A549 (cell line): ENCODE measurements at regions not wholly inside any gene's neighbourhood (a gene's known extent, or its start where the extent isn't known, plus 50 kb on each side); places are given as distances from the start of the nearest gene placed in this dataset.

ENCODE experiments used
- ATAC-seq, 2 experiments: fragments of 200-7000 bp in 1 of 2; fragments of >200 bp in 1 of 2; cut with Nextera tagmentation in 1 of 2; cut with Tn5 transposase in 1 of 2; 3 replicates each; pipeline versions ENCODE4 v1.8.0 to v1.9.1; 2018 to 2020; ENCODE audit warnings: mild to moderate bottlenecking in 1 of 2, moderate library complexity in 1 of 2
- CTCF ChIA-PET: fragments of 300-600 bp; sonication (Branson Sonifier 250); formaldehyde crosslinking; extraction: SDS; loops from one replicate; lab custom pipeline; 2021; ENCODE audit warnings: antibody characterized with exemption, inconsistent platforms; lab: Yijun Ruan, JAX
- POLR2A ChIA-PET: fragments of 350-600 bp; formaldehyde crosslinking; extraction: SDS; loops from one replicate; lab custom pipeline; 2021; ENCODE audit warnings: antibody characterized with exemption, inconsistent platforms; lab: Yijun Ruan, JAX
- DNase-seq, 2 experiments: peaks; one replicate each; pipeline versions ENCODE4 v3.0.0 to v3.0.0-alpha.2; 2011 to 2016; ENCODE audit warnings: low read depth in 1 of 2, low spot score in 1 of 2
- FAIRE-seq: peaks from 2 replicates; lab custom pipeline; 2011; peaks lifted over from hg19 to GRCh38; lab: Jason Lieb, UNC
- H3K27ac ChIP-seq, 2 experiments: fragments of >200 bp; sonication (Bioruptor Twin); formaldehyde crosslinking; 3 replicates each; pipeline ENCODE4 v1.5.1; 2016 to 2017
- H3K4me1 ChIP-seq: fragments of >200 bp; sonication (Bioruptor Twin); formaldehyde crosslinking; 3 replicates; pipeline ENCODE4 v1.6.1; 2016
- H3K4me2 ChIP-seq: fragments of >200 bp; sonication (Bioruptor Twin); formaldehyde crosslinking; 3 replicates; pipeline ENCODE4 v1.6.1; 2016
- H3K4me3 ChIP-seq: fragments of >200 bp; sonication (Bioruptor Twin); formaldehyde crosslinking; 3 replicates; pipeline ENCODE4 v1.5.1; 2016
- H3K9me3 ChIP-seq: fragments of >200 bp; sonication (Bioruptor Twin); formaldehyde crosslinking; 3 replicates; pipeline ENCODE4 v1.6.1; 2016
- CBX2 ChIP-seq: fragments of 200-600 bp; sonication (generic); IDR thresholded peaks from 2 replicates; pipeline ENCODE4 v1.6.1; 2016; ENCODE audit warnings: low read depth, mild to moderate bottlenecking, borderline replicate concordance
- CHD2 ChIP-seq: fragments of 150-350 bp; IDR thresholded peaks from 2 replicates; pipeline ENCODE4 v1.6.1; 2014; ENCODE audit warnings: low read length; ENCODE audit not compliant: partially characterized antibody
- CHD4 ChIP-seq: fragments of 200-600 bp; sonication (generic); IDR thresholded peaks from 2 replicates; pipeline ENCODE4 v1.6.1; 2016; ENCODE audit warnings: antibody characterized with exemption, mild to moderate bottlenecking, borderline replicate concordance
- CTCF ChIP-seq: fragments of >200 bp; sonication (Bioruptor Twin); formaldehyde crosslinking; IDR thresholded peaks from 3 replicates; pipeline ENCODE4 v1.5.1; 2016
- EHF ChIP-seq: fragments of 250-450 bp; sonication (Bioruptor Pico); IDR thresholded peaks from 2 replicates; pipeline ENCODE4 v1.5.0; 2020; ENCODE audit warnings: mild to moderate bottlenecking
- EHMT2 ChIP-seq: fragments of 200-600 bp; sonication (generic); IDR thresholded peaks from 2 replicates; pipeline ENCODE4 v1.6.1; 2016; ENCODE audit warnings: antibody characterized with exemption, low read depth, mild to moderate bottlenecking, moderate library complexity
- ELK1 ChIP-seq: fragments of 150-350 bp; IDR thresholded peaks from 2 replicates; pipeline ENCODE4 v1.6.1; 2014; ENCODE audit warnings: low read depth, mild to moderate bottlenecking, low read length
- EP300 ChIP-seq, 2 experiments: fragments of >200 bp; sonication (Bioruptor Twin); formaldehyde crosslinking; IDR thresholded peaks; 2 replicates in 1 of 2; 3 replicates in 1 of 2; pipeline ENCODE4 v1.6.1; 2016 to 2017
- ESRRA ChIP-seq: fragments of 150-350 bp; IDR thresholded peaks from 2 replicates; pipeline ENCODE4 v1.6.1; 2014; ENCODE audit warnings: mild to moderate bottlenecking, low read length, borderline replicate concordance
- FOSL2 ChIP-seq, 2 experiments: fragments of 450-650 bp in 1 of 2; fragments of >200 bp in 1 of 2; sonication (Bioruptor Twin) in 1 of 2; formaldehyde crosslinking; IDR thresholded peaks; 2 replicates each; pipeline versions ENCODE4 v1.5.0 to v1.6.1; 2016 to 2020; ENCODE audit warnings: mild to moderate bottlenecking in 1 of 2, moderate library complexity in 1 of 2
- HEYL ChIP-seq: fragments of 250-450 bp; sonication (Bioruptor Pico); IDR thresholded peaks from 2 replicates; pipeline ENCODE4 v1.8.0; 2021; ENCODE audit warnings: mild to moderate bottlenecking, moderate library complexity
- HMGXB4 ChIP-seq: fragments of 250-450 bp; sonication (Bioruptor Pico); IDR thresholded peaks from 2 replicates; pipeline ENCODE4 v1.5.0; 2021; ENCODE audit warnings: mild to moderate bottlenecking, moderate library complexity, borderline replicate concordance
- HOXA7 ChIP-seq: fragments of 250-450 bp; sonication (Bioruptor Pico); IDR thresholded peaks from 2 replicates; pipeline ENCODE4 v1.5.0; 2020; ENCODE audit warnings: mild to moderate bottlenecking, moderate library complexity
- HOXB13 ChIP-seq: fragments of 250-450 bp; sonication (Bioruptor Pico); IDR thresholded peaks from 2 replicates; pipeline ENCODE4 v1.5.0; 2020; ENCODE audit warnings: low read depth, mild to moderate bottlenecking, moderate library complexity
- HOXB5 ChIP-seq: fragments of 250-450 bp; sonication (Bioruptor Pico); IDR thresholded peaks from 2 replicates; pipeline ENCODE4 v1.5.0; 2020; ENCODE audit warnings: mild to moderate bottlenecking, moderate library complexity
- KDM1A ChIP-seq: fragments of 200-600 bp; sonication (generic); IDR thresholded peaks from 2 replicates; pipeline ENCODE4 v1.6.1; 2016; ENCODE audit warnings: low read depth, mild to moderate bottlenecking
- MAX ChIP-seq: IDR thresholded peaks from 2 replicates; pipeline ENCODE4 v1.6.1; 2012
- MAZ ChIP-seq: fragments of 150-350 bp; IDR thresholded peaks from 2 replicates; pipeline ENCODE4 v1.6.1; 2014; ENCODE audit warnings: antibody characterized with exemption, low read depth, low read length, borderline replicate concordance
- NFE2L2 ChIP-seq: fragments of 150-350 bp; conservative IDR thresholded peaks from 2 replicates; pipeline ENCODE4 v1.6.1; 2014; ENCODE audit warnings: low read length
- NPAS2 ChIP-seq: fragments of 250-450 bp; sonication (Bioruptor Pico); IDR thresholded peaks from 2 replicates; pipeline ENCODE4 v1.8.0; 2022; ENCODE audit warnings: mild to moderate bottlenecking, moderate library complexity, borderline replicate concordance
- NR3C1 ChIP-seq: fragments of >200 bp; sonication (Bioruptor Twin); formaldehyde crosslinking; IDR thresholded peaks from 3 replicates; pipeline ENCODE4 v1.6.1; 2017
- PBX3 ChIP-seq: IDR thresholded peaks from 2 replicates; pipeline ENCODE4 v1.6.1; 2012
- PHF8 ChIP-seq: fragments of 200-600 bp; sonication (generic); IDR thresholded peaks from 2 replicates; pipeline ENCODE4 v1.6.1; 2016; ENCODE audit warnings: low read depth, mild to moderate bottlenecking, antibody characterized with exemption, moderate library complexity, borderline replicate concordance
- POLR2A ChIP-seq: IDR thresholded peaks from 2 replicates; pipeline ENCODE4 v1.6.1; 2012; ENCODE audit warnings: mild to moderate bottlenecking, low read length
- POLR2AphosphoS2 ChIP-seq: conservative IDR thresholded peaks from 2 replicates; pipeline ENCODE4 v1.6.1; 2012; ENCODE audit warnings: low read length, improper control_type of control experiment, inconsistent platforms
- RNF2 ChIP-seq: fragments of 200-600 bp; sonication (generic); IDR thresholded peaks from 2 replicates; pipeline ENCODE4 v1.6.1; 2016; ENCODE audit warnings: low read depth, mild to moderate bottlenecking, antibody characterized with exemption, moderate library complexity, borderline replicate concordance
- TP53 ChIP-seq: fragments of 250-450 bp; sonication (Bioruptor Pico); IDR thresholded peaks from 2 replicates; pipeline ENCODE4 v1.5.0; 2021; ENCODE audit warnings: mild to moderate bottlenecking, moderate library complexity
- ZC3H11A ChIP-seq: fragments of 450-650 bp; IDR thresholded peaks from 2 replicates; pipeline ENCODE4 v1.6.1; 2014; ENCODE audit warnings: antibody characterized with exemption, mild to moderate bottlenecking
- ZFP36 ChIP-seq: fragments of 450-650 bp; IDR thresholded peaks from 2 replicates; pipeline ENCODE4 v1.6.1; 2014; ENCODE audit warnings: borderline replicate concordance; ENCODE audit not compliant: partially characterized antibody
- WGBS: methylation state at CpG from one replicate; pipeline ENCODE4 v1.1.6; 2017; ENCODE audit errors: missing lambda C conversion rate; 5-methylcytosine and 5-hydroxymethylcytosine counted together

GRCh38 chr3:110579840-110580550 is 491.6 kb upstream of the NECTIN3 start:
- POLR2A ChIA-PET, result no interaction called here
- Histone ChIP-seq H3K9me3 (0 out of 3 replicates have a peak, but pooled peaks cover 2% of the 10 kb centered on the region), H3K4me1 (peaks cover 57% of the 10 kb centered on the region), H3K4me2 (peak overlapping the region; percentile 44), H3K4me3 (no peak overlapping the region), H3K27ac (peak overlapping the region; percentile 74 to 85)
- DNase-seq (no peak), FAIRE-seq (no peak), ATAC-seq (no peak)
- WGBS, result 25% methylated on average over 4 of the region's 4 CpGs
- CTCF ChIA-PET, result no interaction called here
- TF ChIP-seq ELK1, result no peak
- no peak for TF ChIP-seq HOXB13 (CRISPR knock-in tag)
- TF ChIP-seq KDM1A, result no peak
- no peak for TF ChIP-seq CBX2

- ChIA-PET POLR2A (no interaction called here), CTCF (no interaction called here)
- WGBS, result 2% methylated on average over 3 of the region's 3 CpGs
- peak in 1 of 2 experiments; percentile 65 for DNase-seq
- peak; percentile 97 for FAIRE-seq
- peaks cover 32% of the 10 kb centered on the region for H3K4me1 ChIP-seq
- peak overlapping the region; percentile 61 for H3K4me2 ChIP-seq
- H3K9me3 ChIP-seq, result 0 out of 3 replicates have a peak, but pooled peaks cover 2% of the 10 kb centered on the region
- H3K4me3 ChIP-seq, result no peak overlapping the region
- peak overlapping the region; percentile 54 to 79 for H3K27ac ChIP-seq
- ATAC-seq, result peak; percentile 68 to 85; a peak in 4 of 6 replicates
- no peak for TF ChIP-seq NPAS2 (CRISPR knock-in tag)
- TF ChIP-seq ZFP36, result no peak
- no peak for TF ChIP-seq NR3C1
- no peak for TF ChIP-seq TP53
- TF ChIP-seq EHF (CRISPR knock-in tag), result no peak
- TF ChIP-seq HOXB5 (CRISPR knock-in tag), result no peak
- TF ChIP-seq EP300 (IDR thresholded peaks at IDR 0.05), result peak; percentile 72 to 75; a peak in 4 of 5 replicates
- TF ChIP-seq RNF2, result no peak
- TF ChIP-seq CBX2, result no peak
- no peak for TF ChIP-seq ESRRA
- no peak for TF ChIP-seq CHD4
- TF ChIP-seq MAX, result no peak
- no peak for TF ChIP-seq HMGXB4 (CRISPR knock-in tag)
- TF ChIP-seq PHF8, result no peak
- TF ChIP-seq EHMT2, result no peak
- TF ChIP-seq FOSL2 (IDR thresholded peaks at IDR 0.05), result peak; percentile 47
- peak; percentile 78 for TF ChIP-seq FOSL2 (CRISPR knock-in tag; IDR thresholded peaks at IDR 0.05)
- TF ChIP-seq HEYL, result no peak
- no peak for TF ChIP-seq CHD2
- TF ChIP-seq POLR2AphosphoS2, result no peak
- TF ChIP-seq ELK1, result no peak
- no peak for TF ChIP-seq HOXA7 (CRISPR knock-in tag)
- TF ChIP-seq CTCF, result no peak
- TF ChIP-seq NFE2L2, result no peak
- no peak for TF ChIP-seq POLR2A
- TF ChIP-seq PBX3, result no peak
- TF ChIP-seq ZC3H11A, result no peak
- no peak for TF ChIP-seq MAZ
These were observed 488.2 kb upstream of the NECTIN3 start for GRCh38 chr3:110583373-110583935.
